ENCODE measurements at regions not wholly inside any gene's neighbourhood (a gene's known extent, or its start where the extent isn't known, plus 50 kb on each side); places are given as distances from the start of the nearest gene placed in this dataset.
A peak's percentile ranks its signal among the peaks of the same experiment; 100 is the strongest.

- WGBS: no CpG with 5 or more reads among the region's 1 CpG
- Histone ChIP-seq H3K27me3 (ENCODE audit: control insufficient read depth in 1 of 2, insufficient read depth in 1 of 2, low read length in 2 of 2) (peaks cover 0 to 3% of the 10 kb centered on the region in 2 experiments), H4K8ac (ENCODE audit: low read length) (no peak overlapping the region), H3K36me3 (ENCODE audit: control insufficient read depth in 1 of 2, insufficient read depth in 2 of 2, low read depth in 1 of 2, low read length in 2 of 2) (no peaks in the 10 kb centered on the region), H3K14ac (ENCODE audit: low read length in 2 of 2) (no peak overlapping the region), H3K27ac (ENCODE audit: low read length, poor library complexity, severe bottlenecking) (no peak overlapping the region), H2BK5ac (ENCODE audit: low read depth, low read length, poor library complexity, severe bottlenecking) (no peak overlapping the region), H3K18ac (ENCODE audit: low read depth in 1 of 2, low read length in 2 of 2) (peak overlapping the region in 1 of 2 experiments; percentile 2), H3K9ac (ENCODE audit: low read length) (no peak overlapping the region), H4K91ac (ENCODE audit: low read length) (no peak overlapping the region), H2AFZ (ENCODE audit: low read depth, low read length) (no peak overlapping the region), H3K79me1 (replicated peaks; ENCODE audit: low read length, poor library complexity, severe bottlenecking) (no peaks in the 10 kb centered on the region), H3K4me2 (ENCODE audit: low read length, poor library complexity, severe bottlenecking) (no peak overlapping the region), H3K9me3 (ENCODE audit: control insufficient read depth, low read length) (no peaks in the 10 kb centered on the region), H2BK12ac (ENCODE audit: low read length in 2 of 2) (peak overlapping the region in 1 of 2 experiments; percentile 10), H3K4ac (ENCODE audit: low read depth in 1 of 2, low read length in 2 of 2) (no peak overlapping the region), H3K23ac (ENCODE audit: low read length in 2 of 2) (no peak overlapping the region), H3K4me3 (ENCODE audit: insufficient read depth in 1 of 2, low read depth in 1 of 2, low read length in 2 of 2) (no peak overlapping the region), H2AK5ac (ENCODE audit: low read length, severe bottlenecking) (no peak overlapping the region), H2BK15ac (ENCODE audit: low read depth, poor library complexity, severe bottlenecking) (no peak overlapping the region), H2BK120ac (ENCODE audit: low read depth, low read length) (peak overlapping the region; percentile 8), H3K4me1 (ENCODE audit: control insufficient read depth, insufficient read depth, low read depth, low read length) (no peaks in the 10 kb centered on the region)
- no peak for DNase-seq
These were observed 426.5 kb upstream of the CD180 start for GRCh38 chr5:67623078-67623477.

GRCh38 chr5:67620424-67621397 lies 424.1 kb upstream of the CD180 start:
- no peak overlapping the region for H2BK120ac ChIP-seq (ENCODE audit: low read depth, low read length)
- H2AK5ac ChIP-seq (ENCODE audit: low read length, severe bottlenecking): no peak overlapping the region
- H3K36me3 ChIP-seq (ENCODE audit: control insufficient read depth in 1 of 2, insufficient read depth in 2 of 2, low read depth in 1 of 2, low read length in 2 of 2): no peaks in the 10 kb centered on the region
- no peak overlapping the region for H3K9ac ChIP-seq (ENCODE audit: low read length)
- 79% methylated on average over 9 of the region's 11 CpGs for WGBS
- H3K18ac ChIP-seq (ENCODE audit: low read depth in 1 of 2, low read length in 2 of 2): peak overlapping the region in 1 of 2 experiments; percentile 8
- H3K27me3 ChIP-seq (ENCODE audit: control insufficient read depth in 1 of 2, insufficient read depth in 1 of 2, low read length in 2 of 2): peaks cover 0 to 3% of the 10 kb centered on the region in 2 experiments
- H3K27ac ChIP-seq (ENCODE audit: low read length, poor library complexity, severe bottlenecking): no peak overlapping the region
- no peaks in the 10 kb centered on the region for H3K79me1 ChIP-seq (replicated peaks; ENCODE audit: low read length, poor library complexity, severe bottlenecking)
- no peak overlapping the region for H2BK15ac ChIP-seq (ENCODE audit: low read depth, poor library complexity, severe bottlenecking)
- H3K4ac ChIP-seq (ENCODE audit: low read depth in 1 of 2, low read length in 2 of 2): no peak overlapping the region
- H2AFZ ChIP-seq (ENCODE audit: low read depth, low read length): no peak overlapping the region
- H3K4me2 ChIP-seq (ENCODE audit: low read length, poor library complexity, severe bottlenecking): no peak overlapping the region
- DNase-seq: no peak
- H2BK5ac ChIP-seq (ENCODE audit: low read depth, low read length, poor library complexity, severe bottlenecking): no peak overlapping the region
- peak overlapping the region; percentile 69 for H4K8ac ChIP-seq (ENCODE audit: low read length)
- H3K4me1 ChIP-seq (ENCODE audit: control insufficient read depth, insufficient read depth, low read depth, low read length): no peaks in the 10 kb centered on the region
- no peak overlapping the region for H2BK12ac ChIP-seq (ENCODE audit: low read length in 2 of 2)
- H3K9me3 ChIP-seq (ENCODE audit: control insufficient read depth, low read length): no peaks in the 10 kb centered on the region
- H3K23ac ChIP-seq (ENCODE audit: low read length in 2 of 2): no peak overlapping the region
- H3K4me3 ChIP-seq (ENCODE audit: insufficient read depth in 1 of 2, low read depth in 1 of 2, low read length in 2 of 2): no peak overlapping the region
- no peak overlapping the region for H4K91ac ChIP-seq (ENCODE audit: low read length)
- H3K14ac ChIP-seq (ENCODE audit: low read length in 2 of 2): no peak overlapping the region

- Histone ChIP-seq H2AFZ (ENCODE audit: low read depth, low read length) (no peak overlapping the region), H3K9ac (ENCODE audit: low read length) (no peak overlapping the region), H2BK15ac (ENCODE audit: low read depth, poor library complexity, severe bottlenecking) (peak overlapping the region; percentile 60), H2AK5ac (ENCODE audit: low read length, severe bottlenecking) (no peak overlapping the region), H3K9me3 (ENCODE audit: control insufficient read depth, low read length) (no peaks in the 10 kb centered on the region), H2BK5ac (ENCODE audit: low read depth, low read length, poor library complexity, severe bottlenecking) (no peak overlapping the region), H3K27me3 (ENCODE audit: control insufficient read depth in 1 of 2, insufficient read depth in 1 of 2, low read length in 2 of 2) (peaks cover 0 to 3% of the 10 kb centered on the region in 2 experiments), H2BK120ac (ENCODE audit: low read depth, low read length) (peak overlapping the region; percentile 30), H3K36me3 (ENCODE audit: control insufficient read depth in 1 of 2, insufficient read depth in 2 of 2, low read depth in 1 of 2, low read length in 2 of 2) (no peaks in the 10 kb centered on the region), H3K18ac (ENCODE audit: low read depth in 1 of 2, low read length in 2 of 2) (peak overlapping the region in 1 of 2 experiments; percentile 23), H3K4ac (ENCODE audit: low read depth in 1 of 2, low read length in 2 of 2) (no peak overlapping the region), H3K14ac (ENCODE audit: low read length in 2 of 2) (no peak overlapping the region), H4K91ac (ENCODE audit: low read length) (no peak overlapping the region), H4K8ac (ENCODE audit: low read length) (peak overlapping the region; percentile 62), H2BK12ac (ENCODE audit: low read length in 2 of 2) (peak overlapping the region in 1 of 2 experiments; percentile 76), H3K4me1 (ENCODE audit: control insufficient read depth, insufficient read depth, low read depth, low read length) (no peaks in the 10 kb centered on the region), H3K4me2 (ENCODE audit: low read length, poor library complexity, severe bottlenecking) (no peak overlapping the region), H3K27ac (ENCODE audit: low read length, poor library complexity, severe bottlenecking) (no peak overlapping the region), H3K4me3 (ENCODE audit: insufficient read depth in 1 of 2, low read depth in 1 of 2, low read length in 2 of 2) (no peak overlapping the region), H3K23ac (ENCODE audit: low read length in 2 of 2) (no peak overlapping the region), H3K79me1 (replicated peaks; ENCODE audit: low read length, poor library complexity, severe bottlenecking) (no peaks in the 10 kb centered on the region)
- no peak for DNase-seq
- 67% methylated on average over 3 of the region's 4 CpGs for whole genome bisulfite sequencing
These were observed 423.0 kb upstream of the CD180 start for GRCh38 chr5:67619636-67620035.

- H3K23ac ChIP-seq (ENCODE audit: low read length in 2 of 2): no peak overlapping the region
- no peak overlapping the region for H3K9ac ChIP-seq (ENCODE audit: low read length)
- peaks cover 0 to 3% of the 10 kb centered on the region in 2 experiments for H3K27me3 ChIP-seq (ENCODE audit: control insufficient read depth in 1 of 2, insufficient read depth in 1 of 2, low read length in 2 of 2)
- H4K91ac ChIP-seq (ENCODE audit: low read length): no peak overlapping the region
- no peak overlapping the region for H2BK5ac ChIP-seq (ENCODE audit: low read depth, low read length, poor library complexity, severe bottlenecking)
- DNase-seq: no peak
- no peak overlapping the region for H2AFZ ChIP-seq (ENCODE audit: low read depth, low read length)
- H2AK5ac ChIP-seq (ENCODE audit: low read length, severe bottlenecking): no peak overlapping the region
- no peaks in the 10 kb centered on the region for H3K79me1 ChIP-seq (replicated peaks; ENCODE audit: low read length, poor library complexity, severe bottlenecking)
- H2BK120ac ChIP-seq (ENCODE audit: low read depth, low read length): no peak overlapping the region
- no peak overlapping the region for H3K27ac ChIP-seq (ENCODE audit: low read length, poor library complexity, severe bottlenecking)
- no peak overlapping the region for H3K4ac ChIP-seq (ENCODE audit: low read depth in 1 of 2, low read length in 2 of 2)
- no peak overlapping the region for H3K18ac ChIP-seq (ENCODE audit: low read depth in 1 of 2, low read length in 2 of 2)
- H3K4me1 ChIP-seq (ENCODE audit: control insufficient read depth, insufficient read depth, low read depth, low read length): no peaks in the 10 kb centered on the region
- H4K8ac ChIP-seq (ENCODE audit: low read length): peak overlapping the region; percentile 62
- no peak overlapping the region for H3K14ac ChIP-seq (ENCODE audit: low read length in 2 of 2)
- no peaks in the 10 kb centered on the region for H3K9me3 ChIP-seq (ENCODE audit: control insufficient read depth, low read length)
- no peaks in the 10 kb centered on the region for H3K36me3 ChIP-seq (ENCODE audit: control insufficient read depth in 1 of 2, insufficient read depth in 2 of 2, low read depth in 1 of 2, low read length in 2 of 2)
- H2BK12ac ChIP-seq (ENCODE audit: low read length in 2 of 2): peak overlapping the region in 1 of 2 experiments; percentile 76
- no peak overlapping the region for H2BK15ac ChIP-seq (ENCODE audit: low read depth, poor library complexity, severe bottlenecking)
- H3K4me2 ChIP-seq (ENCODE audit: low read length, poor library complexity, severe bottlenecking): no peak overlapping the region
- H3K4me3 ChIP-seq (ENCODE audit: insufficient read depth in 1 of 2, low read depth in 1 of 2, low read length in 2 of 2): no peak overlapping the region
These were observed 422.6 kb upstream of the CD180 start for GRCh38 chr5:67619235-67619634.
